GM21737 (cell line): ENCODE measurements at regions not wholly inside any gene's neighbourhood (a gene's known extent, or its start where the extent isn't known, plus 50 kb on each side); places are given as distances from the start of the nearest gene placed in this dataset.
"Not testable (repeated sequence)": the region's sequence is repeated elsewhere in the genome, so short reads cannot be mapped to it uniquely, and the experiment has no call there.

ENCODE experiments used
- ATAC-seq: cut with Tn5 transposase; IDR thresholded peaks from one replicate; pipeline ENCODE4 v1.9.1; 2021; ENCODE audit warnings: mild to moderate bottlenecking, moderate library complexity; ENCODE audit not compliant: unreplicated experiment

GRCh38 chr16:21422824-21423223 lies 144.7 kb upstream of the CRYM start:
- not testable (repeated sequence) for ATAC-seq

GRCh38 chr16:21404699-21405098 lies 126.6 kb upstream of the CRYM start:
- not testable (repeated sequence) for ATAC-seq

- not testable (repeated sequence) for ATAC-seq
Observed at GRCh38 chr16:21397866-21398265, 119.8 kb upstream of the CRYM start.

- ATAC-seq, result not testable (repeated sequence)
Observed at GRCh38 chr16:21396545-21396944, 118.5 kb upstream of the CRYM start.

GRCh38 chr16:21390634-21391033 lies 112.5 kb upstream of the CRYM start:
- not testable (repeated sequence) for ATAC-seq

GRCh38 chr16:21389860-21390259 lies 111.8 kb upstream of the CRYM start:
- ATAC-seq, result not testable (repeated sequence)

- ATAC-seq, result not testable (repeated sequence)
Observed at GRCh38 chr16:21387757-21388156, 109.7 kb upstream of the CRYM start.

- not testable (repeated sequence) for ATAC-seq
Observed at GRCh38 chr16:21386201-21386915, 108.3 kb upstream of the CRYM start.

- not testable (repeated sequence) for ATAC-seq
Observed at GRCh38 chr16:21383682-21384081, 105.6 kb upstream of the CRYM start.

- not testable (repeated sequence) for ATAC-seq
Observed at GRCh38 chr16:21379645-21380044, 101.6 kb upstream of the CRYM start.

- ATAC-seq, result not testable (repeated sequence)
Observed at GRCh38 chr16:21376196-21376899, 98.3 kb upstream of the CRYM start.

- not testable (repeated sequence) for ATAC-seq
Observed at GRCh38 chr16:21375334-21375733, 97.2 kb upstream of the CRYM start.

GRCh38 chr16:21373454-21373853 lies 95.4 kb upstream of the CRYM start:
- not testable (repeated sequence) for ATAC-seq

- ATAC-seq, result not testable (repeated sequence)
Observed at GRCh38 chr16:21372862-21373261, 94.8 kb upstream of the CRYM start.

GRCh38 chr16:21372162-21372835 lies 94.2 kb upstream of the CRYM start:
- not testable (repeated sequence) for ATAC-seq

- not testable (repeated sequence) for ATAC-seq
Observed at GRCh38 chr16:21370791-21371190, 92.7 kb upstream of the CRYM start.

- ATAC-seq, result not testable (repeated sequence)
Observed at GRCh38 chr16:21368973-21369942, 91.2 kb upstream of the CRYM start.

GRCh38 chr16:21367733-21368421 lies 89.8 kb upstream of the CRYM start:
- not testable (repeated sequence) for ATAC-seq

GRCh38 chr16:21366998-21367397 lies 88.9 kb upstream of the CRYM start:
- peak; percentile 34 for ATAC-seq

GRCh38 chr16:21365541-21365940 lies 87.5 kb upstream of the CRYM start:
- not testable (repeated sequence) for ATAC-seq
